Fibroblast of villous mesenchyme (primary cell): ENCODE measurements at regions not wholly inside any gene's neighbourhood (a gene's known extent, or its start where the extent isn't known, plus 50 kb on each side); places are given as distances from the start of the nearest gene placed in this dataset.

ENCODE experiments used
- DNase-seq: peaks from one replicate; pipeline ENCODE4 v3.0.0-alpha.2; 2010; ENCODE audit warnings: low read depth
- H3K4me3 ChIP-seq: 2 replicates; pipeline ENCODE4 v1.5.1; 2011; ENCODE audit warnings: low read depth, mild to moderate bottlenecking, low read length
- CTCF ChIP-seq: IDR thresholded peaks from 2 replicates; pipeline ENCODE4 v1.5.1; 2012; ENCODE audit warnings: low read depth, mild to moderate bottlenecking, low read length; ENCODE audit not compliant: insufficient read depth

DNA sequence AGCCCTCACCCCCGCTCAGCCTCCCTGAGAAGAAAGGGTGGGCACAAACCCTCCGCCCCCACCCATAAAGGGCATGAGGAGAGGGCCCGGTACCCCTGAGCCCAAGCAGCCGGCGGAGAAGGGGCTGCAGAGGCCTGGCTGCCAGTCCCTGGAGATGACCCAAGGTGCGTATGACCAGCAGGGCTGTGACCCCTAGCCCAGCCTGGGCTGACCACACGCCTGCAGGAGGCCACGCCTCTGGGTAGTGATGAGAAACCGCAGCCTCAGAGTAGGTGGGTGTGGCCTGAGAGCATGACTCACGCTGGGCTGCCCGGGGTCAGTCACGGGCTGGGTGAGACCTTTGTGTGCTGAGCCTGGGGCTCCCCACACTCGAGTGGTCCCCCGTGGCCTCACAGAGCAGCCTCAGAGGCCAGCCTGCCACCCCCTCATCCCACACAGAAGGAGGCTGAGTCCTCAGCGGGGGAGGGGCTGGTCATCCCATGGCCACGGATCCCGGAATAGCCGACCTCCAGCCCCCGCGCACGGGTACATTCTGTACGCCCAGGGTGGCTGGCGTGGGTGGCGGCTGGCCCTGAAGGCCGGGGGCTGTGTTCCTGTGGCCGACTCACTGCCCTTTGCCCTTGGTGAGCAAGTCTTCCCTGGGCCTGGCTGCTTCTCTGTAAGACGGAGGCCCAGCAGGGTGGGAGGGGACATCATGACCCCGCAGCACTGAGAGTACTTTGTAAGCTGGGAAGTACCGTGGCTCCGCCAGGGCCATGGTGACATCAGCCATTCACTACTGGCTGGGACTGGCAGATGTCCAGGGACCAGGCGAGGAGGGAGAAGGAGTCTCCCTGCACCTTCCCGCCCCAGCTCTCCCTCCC lies 110.8 kb upstream of the OTOS start:
- H3K4me3 ChIP-seq, result peak overlapping the region; percentile 12
- peak; percentile 96 for DNase-seq

GRCh38 chr2:240251848-240252190 lies 111.4 kb upstream of the OTOS start:
- no peak for DNase-seq
- no peak for TF ChIP-seq CTCF
- H3K4me3 ChIP-seq, result no peak overlapping the region

More for the DNA sequence above, 110.8 kb upstream of the OTOS start:
- TF ChIP-seq CTCF, result no peak

- no peak for DNase-seq
- no peak for TF ChIP-seq CTCF
- no peak overlapping the region for H3K4me3 ChIP-seq
Observed at GRCh38 chr2:240252191-240252871, 111.9 kb upstream of the OTOS start.

GRCh38 chr2:240252872-240253511 lies 112.5 kb upstream of the OTOS start:
- no peak overlapping the region for H3K4me3 ChIP-seq
- TF ChIP-seq CTCF, result no peak
- no peak for DNase-seq

DNA sequence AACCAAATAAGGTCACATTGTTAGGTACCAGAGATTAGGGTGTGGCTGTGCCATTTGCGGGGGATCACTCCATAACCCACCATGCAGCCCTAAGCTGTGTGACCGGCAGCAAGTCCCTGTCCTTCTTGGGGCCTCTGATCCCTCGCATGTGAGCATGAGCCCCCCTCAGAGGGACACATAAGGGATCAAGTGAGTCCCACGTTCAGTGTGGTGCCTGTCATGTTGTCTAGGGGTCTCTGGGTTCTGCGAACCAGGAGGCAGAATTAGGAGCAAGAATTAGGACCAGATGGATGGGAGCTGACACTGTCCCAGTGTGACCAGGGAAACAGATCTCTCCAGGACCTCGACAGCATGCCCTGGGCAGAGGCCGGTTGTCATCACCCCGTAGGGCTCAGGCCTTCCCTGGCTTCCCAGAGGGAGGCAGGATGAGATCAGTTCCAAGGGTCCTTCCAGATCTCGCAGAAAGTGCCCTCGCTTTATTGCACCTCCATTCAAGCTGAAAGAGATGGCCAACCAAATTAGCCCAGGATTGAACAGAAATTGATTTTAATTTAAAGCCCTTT lies 113.2 kb upstream of the OTOS start:
- no peak for DNase-seq
- H3K4me3 ChIP-seq, result no peak overlapping the region
- TF ChIP-seq CTCF, result no peak

- no peak for DNase-seq
- H3K4me3 ChIP-seq, result no peak overlapping the region
- no peak for TF ChIP-seq CTCF
Observed at GRCh38 chr2:240254337-240255164, 114.1 kb upstream of the OTOS start.
